GM19240 (cell line): ENCODE measurements at regions not wholly inside any gene's neighbourhood (a gene's known extent, or its start where the extent isn't known, plus 50 kb on each side); places are given as distances from the start of the nearest gene placed in this dataset.
"Not testable (repeated sequence)": the region's sequence is repeated elsewhere in the genome, so short reads cannot be mapped to it uniquely, and the experiment has no call there.

Experiments
- DNase-seq: peaks from one replicate; pipeline ENCODE4 v3.0.0; 2011; ENCODE audit warnings: low spot score; ENCODE audit not compliant: insufficient read length

DNA sequence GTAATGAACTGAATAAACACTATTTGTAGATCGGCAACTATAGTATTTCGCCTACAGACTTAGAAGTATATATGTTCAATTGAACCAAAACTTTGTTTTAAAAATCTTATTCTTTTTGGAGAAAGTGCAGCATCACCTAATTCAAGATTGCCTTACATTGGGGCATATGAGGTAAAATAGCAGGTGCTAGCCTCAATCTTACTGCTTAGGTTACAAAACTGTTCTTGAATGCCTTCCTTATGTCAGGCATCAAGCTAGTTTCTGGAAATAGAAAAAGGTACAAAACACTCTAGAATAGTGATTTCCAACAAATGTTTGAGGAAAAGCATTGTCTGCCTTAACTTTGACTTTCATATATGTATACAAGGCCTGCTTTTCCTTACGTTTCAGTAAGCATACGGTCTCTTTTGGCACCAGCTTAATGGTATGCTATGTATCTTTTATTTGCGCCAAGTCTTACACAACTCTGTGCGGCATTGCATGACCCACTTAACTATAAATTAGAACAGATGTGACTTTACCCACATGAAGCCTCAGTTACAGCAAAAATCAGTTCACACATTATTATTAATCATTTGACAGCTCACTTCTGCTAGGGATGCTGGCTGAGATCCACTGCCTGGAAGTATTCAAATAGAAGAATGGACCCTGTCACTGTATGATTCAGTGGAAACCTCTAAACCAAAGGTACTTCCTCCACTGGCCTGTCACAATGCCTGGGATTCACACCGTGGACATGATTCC, 174.1 kb downstream of the PRELID2 start:
- no peak for DNase-seq

GRCh38 chr5:145658435-145658834, 176.7 kb downstream of the PRELID2 start:
- no peak for DNase-seq

- not testable (repeated sequence) for DNase-seq
These were observed 182.4 kb downstream of the PRELID2 start for GRCh38 chr5:145652700-145653099.

DNA sequence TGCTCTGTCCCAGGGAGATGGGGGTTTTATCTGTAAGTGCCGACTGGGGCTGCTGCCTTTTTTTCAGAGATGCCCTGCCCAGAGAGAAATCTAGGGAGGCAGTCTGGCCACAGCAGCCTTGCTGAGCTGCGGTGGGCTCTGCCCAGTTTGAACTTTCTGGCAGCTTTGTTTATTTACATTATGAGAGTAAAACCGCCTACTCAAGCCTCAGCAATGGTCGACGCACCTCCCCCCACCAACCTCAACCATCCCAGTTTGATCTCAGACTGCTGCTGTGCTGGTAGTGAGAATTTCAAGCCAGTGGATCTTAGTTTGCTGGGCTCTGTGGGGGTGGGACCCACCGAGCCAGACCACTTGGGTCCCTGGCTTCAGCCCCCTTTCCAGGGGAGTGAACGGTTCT, 188.0 kb downstream of the PRELID2 start:
- DNase-seq: not testable (repeated sequence)

GRCh38 chr5:145643214-145643613, 191.9 kb downstream of the PRELID2 start:
- not testable (repeated sequence) for DNase-seq

GRCh38 chr5:145637396-145637795, 197.7 kb downstream of the PRELID2 start:
- DNase-seq: no peak

DNA sequence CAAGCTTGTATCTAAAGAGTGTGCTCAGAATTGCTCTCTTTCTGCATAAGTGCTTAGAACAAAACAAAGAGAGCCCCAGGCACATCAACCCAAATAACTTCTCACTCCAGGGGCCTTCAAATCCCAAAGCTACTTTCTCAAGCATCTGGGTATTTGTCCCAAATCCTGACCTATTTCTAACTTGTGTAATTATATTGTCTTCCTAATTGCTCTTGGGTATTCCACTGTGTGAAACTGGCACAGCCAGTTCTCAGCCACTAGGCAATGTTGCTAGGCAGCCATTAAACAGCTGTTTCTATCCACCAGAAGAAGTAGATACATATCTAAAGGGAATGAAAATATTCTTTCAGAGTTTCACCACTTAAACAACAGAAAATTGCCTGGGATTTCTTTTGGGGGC, 198.8 kb downstream of the PRELID2 start:
- DNase-seq: no peak

DNA sequence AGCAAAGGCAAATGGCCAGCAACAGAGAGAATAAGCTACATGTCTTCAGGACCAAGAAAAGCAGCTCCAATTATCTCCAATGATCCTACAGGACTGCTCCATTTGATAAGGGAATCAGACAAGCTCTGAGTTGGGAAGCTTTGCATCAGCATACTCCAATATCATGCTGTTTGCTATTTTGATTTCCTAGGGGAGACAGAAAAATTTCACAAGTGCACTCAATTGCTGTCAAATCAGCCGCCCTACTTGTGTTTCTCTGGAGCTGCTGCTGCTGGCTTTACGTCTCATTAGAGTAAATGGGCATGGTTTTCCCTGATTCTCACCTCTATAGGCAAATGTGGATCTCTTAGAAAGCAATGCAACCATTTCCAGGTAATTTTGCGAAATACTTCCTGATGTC, 201.7 kb downstream of the PRELID2 start:
- DNase-seq: no peak

GRCh38 chr5:145632701-145633100, 202.4 kb downstream of the PRELID2 start:
- DNase-seq: no peak

- no peak for DNase-seq
These were observed 206.1 kb downstream of the PRELID2 start for GRCh38 chr5:145629047-145629446.

- no peak for DNase-seq
These were observed 206.6 kb downstream of the PRELID2 start for GRCh38 chr5:145628525-145628924.

- DNase-seq: no peak
These were observed 215.3 kb downstream of the PRELID2 start for GRCh38 chr5:145619806-145620310.

GRCh38 chr5:145616739-145617138, 218.4 kb downstream of the PRELID2 start:
- not testable (repeated sequence) for DNase-seq

DNA sequence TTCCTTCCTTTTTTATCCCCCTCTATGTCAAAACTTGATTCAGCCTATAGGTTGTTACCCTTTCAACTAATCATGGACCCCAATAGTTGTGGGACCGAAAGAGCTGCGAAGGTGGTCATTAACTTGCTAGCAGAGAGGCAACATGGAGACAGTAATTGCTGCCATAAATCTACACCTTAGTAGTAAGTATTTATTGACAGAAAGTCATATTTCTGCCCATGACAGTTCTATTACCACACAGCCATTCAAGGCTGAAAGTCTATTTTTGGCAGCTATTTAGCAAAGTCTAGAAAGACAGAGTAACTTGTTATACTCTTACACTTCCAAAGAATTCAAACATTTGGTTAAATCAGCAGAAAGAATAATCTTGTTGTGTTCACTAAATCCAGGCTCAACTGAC, 236.2 kb downstream of the PRELID2 start:
- DNase-seq: no peak

DNA sequence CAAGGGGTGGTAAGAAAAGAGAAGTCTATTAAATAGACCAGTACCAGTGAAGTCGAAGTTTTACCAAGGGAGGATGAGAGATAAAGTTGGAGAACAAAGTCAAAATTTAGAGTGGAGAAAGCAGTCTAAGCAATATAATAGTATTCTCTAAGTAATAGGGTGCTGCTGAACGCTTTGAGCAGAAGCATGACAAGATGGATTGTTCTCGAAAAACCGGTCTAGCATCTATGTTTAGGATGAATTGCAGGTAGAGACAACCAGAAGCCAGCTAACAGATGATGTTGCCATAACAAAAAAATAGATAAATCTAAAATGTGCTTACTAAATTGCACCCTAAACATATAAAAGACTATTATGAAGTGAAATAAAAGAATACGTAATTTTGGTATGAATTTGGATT, 237.0 kb downstream of the PRELID2 start:
- DNase-seq: no peak

DNA sequence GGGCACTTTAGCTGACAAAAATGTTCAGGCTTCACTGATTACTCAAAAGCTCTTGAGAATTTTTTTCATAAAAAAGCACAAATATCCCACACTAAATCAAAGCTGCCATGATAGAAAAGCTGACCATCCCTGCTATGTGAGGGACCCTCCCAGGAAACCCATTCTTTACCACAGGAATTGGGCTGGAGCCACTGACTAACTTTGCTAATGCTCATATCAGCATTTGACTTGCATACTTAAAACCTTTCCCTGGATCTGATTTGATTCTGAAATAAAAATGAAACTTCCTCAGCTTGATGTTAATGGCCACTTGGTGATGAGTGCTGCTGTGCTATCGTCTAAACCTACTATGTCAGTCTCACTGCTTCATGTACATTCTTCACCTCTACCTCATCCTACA, 243.6 kb downstream of the PRELID2 start:
- no peak for DNase-seq

DNA sequence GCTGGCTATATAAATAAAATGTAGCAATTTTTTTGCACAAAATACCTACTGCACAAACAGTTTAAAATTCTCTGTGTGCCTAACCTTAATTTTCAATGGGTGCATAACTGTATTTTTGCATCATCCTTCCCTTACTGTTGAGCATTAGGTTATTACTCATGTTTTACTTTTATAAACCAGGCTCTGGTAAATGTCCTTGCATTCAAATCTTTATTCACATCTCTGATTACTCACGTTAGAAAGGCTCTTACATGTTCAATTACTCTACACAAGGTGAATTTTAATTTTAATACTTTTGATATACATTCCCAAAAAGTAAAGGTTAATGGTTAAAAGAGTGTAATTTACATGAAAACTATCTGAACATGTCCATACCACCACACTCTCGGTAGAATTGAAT, 246.1 kb downstream of the PRELID2 start:
- no peak for DNase-seq

- no peak for DNase-seq
These were observed 246.6 kb downstream of the PRELID2 start for GRCh38 chr5:145588558-145588957.

DNA sequence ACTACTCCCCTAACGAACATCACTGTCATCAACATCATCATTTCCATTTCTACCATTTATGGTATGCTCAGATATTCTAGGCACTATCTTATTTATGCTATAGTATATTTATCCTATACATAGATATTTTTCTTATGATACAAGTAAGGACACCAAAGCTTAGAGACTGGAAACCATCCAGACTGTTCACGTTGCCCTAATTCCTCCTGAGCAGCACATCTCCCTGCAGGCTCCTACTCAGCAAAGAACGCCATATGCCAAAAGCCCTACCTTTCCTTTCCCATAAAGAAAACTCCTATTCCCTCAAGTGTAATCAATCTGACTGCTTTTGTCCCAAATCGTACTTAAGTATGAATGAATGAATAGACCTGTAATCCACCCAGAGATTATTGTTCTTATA, 247.0 kb downstream of the PRELID2 start:
- no peak for DNase-seq

DNA sequence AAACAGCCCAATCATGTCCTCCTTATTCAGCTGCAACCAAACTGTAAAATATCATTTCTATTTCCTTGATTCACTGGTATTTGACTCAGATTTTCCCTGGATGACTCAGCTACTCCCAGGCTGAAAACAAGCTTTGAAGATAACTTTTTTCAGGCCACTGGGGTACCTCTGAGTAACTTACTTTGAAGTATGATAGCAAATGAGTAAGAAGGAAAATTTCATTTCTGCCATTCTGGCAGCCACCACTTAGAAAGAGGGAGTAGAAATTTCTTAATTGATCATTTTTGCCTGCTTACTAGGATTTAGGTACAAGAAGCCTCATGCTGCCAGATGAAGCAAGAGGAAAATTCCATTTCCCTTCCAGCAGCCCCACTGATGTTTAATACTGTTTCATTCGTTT, 247.4 kb downstream of the PRELID2 start:
- no peak for DNase-seq

DNA sequence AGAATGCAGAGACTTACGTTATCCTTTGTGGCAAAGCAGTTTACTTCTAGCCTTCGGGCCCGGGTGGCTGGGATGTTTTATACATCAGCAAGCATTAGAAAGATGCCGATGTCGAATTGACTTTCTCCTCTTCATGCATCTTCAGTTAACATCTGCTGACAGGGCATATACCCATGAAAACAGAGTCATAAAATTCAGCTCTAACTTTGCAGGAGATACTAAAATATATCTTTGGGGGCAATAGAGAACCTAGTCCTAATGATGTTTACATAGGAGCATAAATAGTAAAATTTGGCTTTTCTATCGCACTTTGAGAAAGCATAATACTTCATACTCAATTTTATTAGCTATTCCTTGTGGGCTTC, 247.9 kb downstream of the PRELID2 start:
- no peak for DNase-seq

- DNase-seq: no peak
These were observed 248.4 kb downstream of the PRELID2 start for GRCh38 chr5:145586661-145587307.
